Neuronal stem cell (in vitro differentiated cells): ENCODE measurements at regions not wholly inside any gene's neighbourhood (a gene's known extent, or its start where the extent isn't known, plus 50 kb on each side); places are given as distances from the start of the nearest gene placed in this dataset.

Experiments
- DNase-seq: peaks from one replicate; pipeline ENCODE4 v3.0.0-alpha.2; 2013; ENCODE audit warnings: low spot score
- H2AFZ ChIP-seq: one replicate; pipeline ENCODE4 v1.6.1; 2013; ENCODE audit warnings: mild to moderate bottlenecking, low read length, inconsistent platforms
- H2AK5ac ChIP-seq: 2 replicates; pipeline ENCODE4 v1.6.1; 2013; ENCODE audit warnings: low read depth, mild to moderate bottlenecking, inconsistent platforms, low read length, moderate library complexity, mixed read lengths
- H2BK120ac ChIP-seq: 2 replicates; pipeline ENCODE4 v1.6.1; 2013; ENCODE audit warnings: low read depth, mild to moderate bottlenecking, inconsistent platforms, low read length, moderate library complexity, mixed read lengths
- H2BK12ac ChIP-seq: one replicate; pipeline ENCODE4 v1.6.1; 2013; ENCODE audit warnings: low read length, inconsistent platforms
- H2BK15ac ChIP-seq: 2 replicates; pipeline ENCODE4 v1.6.1; 2013; ENCODE audit warnings: mild to moderate bottlenecking, low read length, inconsistent platforms, mixed read lengths
- H2BK5ac ChIP-seq: one replicate; pipeline ENCODE4 v1.6.1; 2013; ENCODE audit warnings: inconsistent platforms, mild to moderate bottlenecking, low read length, moderate library complexity
- H3K14ac ChIP-seq: one replicate; pipeline ENCODE4 v1.6.1; 2013; ENCODE audit warnings: low read length, inconsistent platforms
- H3K18ac ChIP-seq: 2 replicates; pipeline ENCODE4 v1.6.1; 2013; ENCODE audit warnings: low read length, inconsistent platforms
- H3K23ac ChIP-seq: 2 replicates; pipeline ENCODE4 v1.6.1; 2013; ENCODE audit warnings: low read depth, mild to moderate bottlenecking, mixed read lengths, low read length, inconsistent platforms; ENCODE audit not compliant: poor library complexity
- H3K27ac ChIP-seq: replicated peaks from 3 replicates; pipeline ENCODE4 v1.5.1; 2013; ENCODE audit warnings: low read length, inconsistent platforms
- H3K27me3 ChIP-seq, 3 experiments: 2 replicates each; pipeline ENCODE4 v1.6.1; 2013; ENCODE audit warnings: low read length in 3 of 3, mild to moderate bottlenecking in 2 of 3, inconsistent platforms in 1 of 3, low read depth in 1 of 3, mixed read lengths in 1 of 3, moderate library complexity in 1 of 3; ENCODE audit not compliant: control insufficient read depth in 3 of 3, insufficient read depth in 3 of 3
- H3K36me3 ChIP-seq, 2 donors: replicated peaks in 1 of 2; 2 replicates each; pipeline ENCODE4 v1.6.1; 2013; ENCODE audit warnings: low read length in 2 of 2; ENCODE audit not compliant: control insufficient read depth in 2 of 2, insufficient read depth in 2 of 2
- H3K4ac ChIP-seq: 2 replicates; pipeline ENCODE4 v1.6.1; 2013; ENCODE audit warnings: inconsistent platforms, mild to moderate bottlenecking, low read length, moderate library complexity
- H3K4me1 ChIP-seq, 2 donors: 1 replicate in 1 of 2; 2 replicates in 1 of 2; pipeline ENCODE4 v1.6.1; 2013; ENCODE audit warnings: low read length in 2 of 2, low read depth in 1 of 2; ENCODE audit not compliant: control insufficient read depth in 2 of 2, insufficient read depth in 1 of 2
- H3K4me2 ChIP-seq: one replicate; pipeline ENCODE4 v1.6.1; 2013; ENCODE audit warnings: mild to moderate bottlenecking, low read length, inconsistent platforms; ENCODE audit not compliant: insufficient read depth, poor library complexity, severe bottlenecking
- H3K4me3 ChIP-seq, 2 donors: 2 replicates each; pipeline ENCODE4 v1.5.1; 2013; ENCODE audit warnings: low read length in 2 of 2, mild to moderate bottlenecking in 2 of 2, inconsistent platforms in 1 of 2, moderate library complexity in 1 of 2
- H3K79me1 ChIP-seq: one replicate; pipeline ENCODE4 v1.6.1; 2013; ENCODE audit warnings: low read depth, mild to moderate bottlenecking, inconsistent platforms, low read length, moderate library complexity
- H3K9ac ChIP-seq: one replicate; pipeline ENCODE4 v1.6.1; 2013; ENCODE audit warnings: mild to moderate bottlenecking, low read depth, low read length, inconsistent platforms; ENCODE audit not compliant: poor library complexity
- H3K9me3 ChIP-seq, 2 donors: replicated peaks in 1 of 2; 2 replicates each; pipeline versions ENCODE3 to v1.6.1; 2013; ENCODE audit warnings: low read length in 2 of 2, mild to moderate bottlenecking in 2 of 2, inconsistent platforms in 1 of 2, low read depth in 1 of 2, mixed read lengths in 1 of 2, moderate library complexity in 1 of 2; ENCODE audit not compliant: control insufficient read depth in 2 of 2, insufficient read depth in 1 of 2
- H4K8ac ChIP-seq: one replicate; pipeline ENCODE4 v1.6.1; 2013; ENCODE audit warnings: low read depth, mild to moderate bottlenecking, inconsistent platforms, low read length, moderate library complexity
- H4K91ac ChIP-seq: one replicate; pipeline ENCODE4 v1.6.1; 2013; ENCODE audit warnings: low read length, low read depth, mild to moderate bottlenecking, inconsistent platforms; ENCODE audit not compliant: poor library complexity
- WGBS, 2 donors: extraction: QIAGEN DNeasy Blood & Tissue Kit; methylation state at CpG; one replicate each; pipeline ENCODE4 v1.1.7; 2013; ENCODE audit warnings: missing lambda C conversion rate in 2 of 2, mixed read lengths in 1 of 2; ENCODE audit not compliant: insufficient read length in 2 of 2, insufficient replicate concordance in 1 of 2; ENCODE audit errors: extremely low coverage in 2 of 2; 5-methylcytosine and 5-hydroxymethylcytosine counted together

GRCh38 chr14:48253020-48253419 is 577.6 kb upstream of the MDGA2 start:
- no peak overlapping the region for H3K4ac ChIP-seq
- H3K23ac ChIP-seq: no peak overlapping the region
- no peak overlapping the region for H3K4me2 ChIP-seq
- H3K79me1 ChIP-seq: no peaks in the 10 kb centered on the region
- H2AFZ ChIP-seq: no peak overlapping the region
- H4K8ac ChIP-seq: no peak overlapping the region
- no peak overlapping the region for H3K18ac ChIP-seq
- no peak overlapping the region for H3K27ac ChIP-seq
- no peaks in the 10 kb centered on the region for H3K4me1 ChIP-seq
- no peak overlapping the region for H3K14ac ChIP-seq
- H3K4me3 ChIP-seq: no peak overlapping the region
- no peak overlapping the region for H4K91ac ChIP-seq
- no peak overlapping the region for H2AK5ac ChIP-seq
- H2BK15ac ChIP-seq: no peak overlapping the region
- WGBS, 2 donors: no CpG with 5 or more reads among the region's 4 CpGs
- no peak overlapping the region for H2BK12ac ChIP-seq
- no peak overlapping the region for H3K9ac ChIP-seq
- no peaks in the 10 kb centered on the region for H3K9me3 ChIP-seq
- H2BK5ac ChIP-seq: no peak overlapping the region
- no peak for DNase-seq
- H3K36me3 ChIP-seq: no peaks in the 10 kb centered on the region
- no peaks in the 10 kb centered on the region for H3K27me3 ChIP-seq
- no peak overlapping the region for H2BK120ac ChIP-seq

GRCh38 chr14:48251290-48251689 is 575.9 kb upstream of the MDGA2 start:
- no CpG with 5 or more reads among the region's 5 CpGs for WGBS, 2 donors
- no peak overlapping the region for H3K27ac ChIP-seq

DNA sequence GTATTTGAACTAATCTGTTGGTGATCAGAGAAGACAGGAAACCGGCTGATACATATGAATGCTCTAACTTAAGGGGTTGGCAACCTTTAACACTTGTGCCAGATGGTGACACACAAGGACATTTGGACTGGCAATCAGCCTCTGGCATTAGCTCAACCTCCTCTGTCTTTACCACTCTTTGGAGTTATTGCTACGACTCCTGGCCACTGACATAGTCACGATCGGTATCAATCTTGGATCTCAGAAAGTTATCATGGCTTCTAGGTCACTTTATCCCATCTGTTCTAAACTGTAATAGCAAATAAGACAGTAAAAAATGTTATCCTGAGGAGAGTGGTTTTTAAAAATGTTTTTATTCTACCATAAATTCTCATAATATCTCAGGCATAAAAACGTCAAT is 575.2 kb upstream of the MDGA2 start:
- Histone ChIP-seq H3K18ac (no peak overlapping the region), H4K8ac (no peak overlapping the region), H3K23ac (no peak overlapping the region), H2BK12ac (no peak overlapping the region), H2BK15ac (no peak overlapping the region), H3K79me1 (no peaks in the 10 kb centered on the region), H2AK5ac (no peak overlapping the region), H3K4me2 (no peak overlapping the region), H3K9ac (no peak overlapping the region), H3K4me1 (no peaks in the 10 kb centered on the region), H3K27ac (no peak overlapping the region), H3K4ac (no peak overlapping the region), H2AFZ (no peak overlapping the region), H2BK120ac (no peak overlapping the region), H3K36me3 (no peaks in the 10 kb centered on the region), H3K27me3 (no peaks in the 10 kb centered on the region), H2BK5ac (no peak overlapping the region), H4K91ac (no peak overlapping the region), H3K14ac (no peak overlapping the region), H3K4me3 (no peak overlapping the region), H3K9me3 (no peaks in the 10 kb centered on the region)
- no peak for DNase-seq
- no CpG with 5 or more reads among the region's 5 CpGs for WGBS, 2 donors

More at GRCh38 chr14:48251290-48251689, 575.9 kb upstream of the MDGA2 start:
- no peak overlapping the region for H3K4me2 ChIP-seq
- DNase-seq: no peak
- H2BK15ac ChIP-seq: no peak overlapping the region
- H2BK120ac ChIP-seq: no peak overlapping the region
- no peaks in the 10 kb centered on the region for H3K9me3 ChIP-seq
- no peak overlapping the region for H4K91ac ChIP-seq
- no peak overlapping the region for H4K8ac ChIP-seq
- H3K4me3 ChIP-seq: no peak overlapping the region
- H3K27me3 ChIP-seq: no peaks in the 10 kb centered on the region
- H3K79me1 ChIP-seq: no peaks in the 10 kb centered on the region
- no peak overlapping the region for H3K14ac ChIP-seq
- no peak overlapping the region for H3K4ac ChIP-seq
- H3K23ac ChIP-seq: no peak overlapping the region
- no peak overlapping the region for H2BK12ac ChIP-seq
- no peak overlapping the region for H3K18ac ChIP-seq
- no peak overlapping the region for H2AFZ ChIP-seq
- H3K4me1 ChIP-seq: no peaks in the 10 kb centered on the region
- H2AK5ac ChIP-seq: no peak overlapping the region
- H3K36me3 ChIP-seq: no peaks in the 10 kb centered on the region
- no peak overlapping the region for H2BK5ac ChIP-seq
- no peak overlapping the region for H3K9ac ChIP-seq

DNA sequence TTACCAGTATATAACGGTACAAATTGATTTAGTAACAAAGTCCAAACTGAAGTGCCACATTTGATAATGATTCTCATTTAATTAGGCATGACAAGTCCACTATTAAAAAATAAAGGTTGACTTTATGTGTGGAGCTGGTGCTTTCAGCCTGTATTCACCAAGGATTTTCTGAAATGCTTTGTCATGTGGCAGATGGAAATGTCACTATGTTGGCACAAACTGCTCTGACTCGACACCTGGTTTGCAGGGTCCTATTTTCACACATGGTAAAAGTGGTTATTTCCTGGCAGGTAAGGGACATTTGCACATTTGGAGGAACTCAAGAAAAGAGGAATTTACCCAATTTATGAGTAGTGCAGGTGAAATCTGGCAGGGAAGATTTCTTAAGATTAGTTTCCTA is 572.6 kb upstream of the MDGA2 start:
- Histone ChIP-seq H2AFZ (no peak overlapping the region), H2BK120ac (no peak overlapping the region), H4K8ac (no peak overlapping the region), H3K4me2 (no peak overlapping the region), H3K36me3 (no peaks in the 10 kb centered on the region), H3K4me1 (no peaks in the 10 kb centered on the region), H2BK12ac (no peak overlapping the region), H2BK5ac (no peak overlapping the region), H3K4me3 (no peak overlapping the region), H3K18ac (no peak overlapping the region), H3K23ac (no peak overlapping the region), H3K27ac (no peak overlapping the region), H2AK5ac (no peak overlapping the region), H3K9ac (no peak overlapping the region), H2BK15ac (no peak overlapping the region), H3K79me1 (no peaks in the 10 kb centered on the region), H3K14ac (no peak overlapping the region), H3K4ac (no peak overlapping the region), H4K91ac (no peak overlapping the region), H3K9me3 (no peaks in the 10 kb centered on the region), H3K27me3 (no peaks in the 10 kb centered on the region)
- no peak for DNase-seq
- WGBS, 2 donors: no CpG with 5 or more reads among the region's 2 CpGs
